NCI-H2227 (cell line): ENCODE measurements at regions not wholly inside any gene's neighbourhood (a gene's known extent, or its start where the extent isn't known, plus 50 kb on each side); places are given as distances from the start of the nearest gene placed in this dataset.

ENCODE experiments used
- DNase-seq: peaks from one replicate; lab custom pipeline; 2025; ENCODE audit not compliant: unreplicated experiment; lab: John Stamatoyannopoulos, UW

DNA sequence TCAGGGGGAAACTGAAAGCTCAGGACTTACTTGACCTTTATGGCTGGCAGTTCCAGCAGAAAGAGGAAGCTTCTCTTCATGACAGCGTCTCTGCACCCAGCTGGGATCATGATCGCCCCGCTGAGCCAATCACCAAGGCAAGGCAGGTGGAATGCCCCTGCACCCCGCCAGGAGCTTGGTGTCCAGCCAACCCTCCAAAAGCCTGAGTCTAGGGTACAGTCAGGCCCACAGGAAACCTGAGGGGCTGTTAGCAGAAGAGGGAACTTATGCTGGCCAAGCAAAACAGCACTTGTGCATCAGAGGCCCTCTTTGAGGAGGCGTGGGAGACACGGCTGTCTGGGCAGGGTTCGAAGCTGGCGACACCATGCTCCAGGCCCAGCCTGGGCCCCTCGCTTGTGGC is 188.3 kb upstream of the GMDS start:
- no peak for DNase-seq

DNA sequence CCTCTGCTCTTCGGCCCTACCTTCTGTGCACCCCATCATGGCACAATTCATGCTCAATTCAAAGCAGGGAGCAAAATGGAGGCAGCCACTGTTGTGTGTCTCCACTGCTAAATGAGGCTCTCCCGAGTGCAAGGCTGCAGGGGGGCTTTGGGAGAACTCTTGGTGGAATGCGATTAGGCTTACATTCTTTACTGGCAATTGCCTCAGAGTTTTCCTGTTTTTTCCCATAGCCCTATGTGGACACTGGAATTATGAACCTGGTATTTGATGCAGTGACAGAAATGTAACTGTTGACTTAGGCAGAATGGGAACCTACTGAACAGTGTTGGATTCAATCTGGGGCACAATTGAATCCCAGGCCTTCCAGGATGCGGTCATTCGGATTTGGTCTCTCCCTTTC is 187.9 kb upstream of the GMDS start:
- no peak for DNase-seq

DNA sequence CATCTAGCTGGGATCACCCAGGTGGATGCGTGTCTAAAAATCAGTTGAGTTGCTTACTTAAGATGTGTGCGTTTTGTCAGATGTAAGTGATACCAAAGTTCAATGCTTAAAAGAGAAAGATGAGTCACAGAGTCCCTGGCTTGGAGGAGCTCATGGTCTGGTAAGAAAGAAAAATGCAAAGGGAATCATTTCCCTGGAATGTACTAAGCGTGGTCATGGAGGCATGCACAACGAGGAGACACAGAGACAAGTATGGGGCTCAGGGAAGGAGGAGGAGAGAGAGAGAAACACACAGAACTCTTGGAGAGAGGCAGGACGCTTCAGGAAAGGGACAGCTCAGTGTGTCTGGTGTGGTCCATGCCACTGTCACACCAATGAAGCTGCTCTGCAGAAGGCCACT is 186.9 kb upstream of the GMDS start:
- DNase-seq = no peak

DNA sequence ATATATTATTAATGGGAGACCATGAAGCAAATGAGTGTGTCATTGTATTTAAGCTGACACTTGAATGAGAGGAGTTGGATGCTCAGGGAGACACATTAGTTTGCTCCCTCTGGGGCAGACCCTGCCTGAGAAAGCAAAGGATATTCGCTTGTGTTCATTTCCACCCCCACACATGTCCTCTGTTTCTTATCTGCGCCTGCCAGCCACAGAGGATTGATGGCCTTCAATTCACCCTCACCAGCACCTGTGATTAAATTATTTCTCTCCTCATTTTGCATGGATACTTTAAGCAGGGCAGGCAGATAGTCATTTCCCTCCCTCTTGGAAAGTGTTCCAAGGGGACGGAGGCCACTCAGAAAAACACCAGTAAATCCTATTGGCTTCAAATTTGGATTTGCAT is 185.2 kb upstream of the GMDS start:
- DNase-seq = no peak

DNA sequence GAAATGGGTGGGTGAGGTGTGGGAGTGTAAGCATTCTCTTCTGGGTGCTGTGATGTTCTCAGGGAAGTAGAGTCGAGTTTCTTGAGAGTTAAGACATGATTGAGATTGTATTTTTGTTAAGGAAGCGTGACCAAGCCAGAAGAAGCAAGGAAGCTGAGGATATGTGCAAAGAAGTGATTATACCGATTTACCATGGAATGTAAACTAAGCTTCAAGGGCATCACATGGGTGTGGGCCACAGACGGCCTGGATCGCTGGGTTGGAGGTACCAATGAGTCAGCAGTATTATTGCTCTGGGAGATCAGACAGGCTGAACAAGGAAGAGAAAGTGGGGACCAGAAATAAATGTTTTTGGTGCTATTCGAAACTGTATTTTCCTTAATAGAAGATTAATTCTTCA is 184.1 kb upstream of the GMDS start:
- DNase-seq = no peak

DNA sequence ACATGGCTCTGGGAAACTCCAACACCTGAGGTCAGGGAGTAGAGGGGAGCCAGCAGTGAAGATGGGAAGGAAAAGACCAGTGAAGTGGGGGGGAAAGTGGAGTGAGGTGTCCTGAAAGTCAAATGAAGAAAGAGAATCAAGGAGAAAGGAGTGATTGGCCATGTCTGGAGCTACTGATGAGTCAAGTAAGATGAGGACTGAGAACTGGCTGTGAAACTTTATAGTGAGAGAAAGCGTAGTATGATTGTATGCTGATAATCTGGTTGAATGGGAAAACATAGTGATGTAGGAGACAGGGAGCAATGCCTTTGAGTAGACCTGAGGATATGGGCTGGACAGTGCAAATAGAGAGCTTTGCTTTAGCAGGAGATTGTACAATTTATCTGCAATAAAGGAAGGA is 183.6 kb upstream of the GMDS start:
- DNase-seq = no peak

DNA sequence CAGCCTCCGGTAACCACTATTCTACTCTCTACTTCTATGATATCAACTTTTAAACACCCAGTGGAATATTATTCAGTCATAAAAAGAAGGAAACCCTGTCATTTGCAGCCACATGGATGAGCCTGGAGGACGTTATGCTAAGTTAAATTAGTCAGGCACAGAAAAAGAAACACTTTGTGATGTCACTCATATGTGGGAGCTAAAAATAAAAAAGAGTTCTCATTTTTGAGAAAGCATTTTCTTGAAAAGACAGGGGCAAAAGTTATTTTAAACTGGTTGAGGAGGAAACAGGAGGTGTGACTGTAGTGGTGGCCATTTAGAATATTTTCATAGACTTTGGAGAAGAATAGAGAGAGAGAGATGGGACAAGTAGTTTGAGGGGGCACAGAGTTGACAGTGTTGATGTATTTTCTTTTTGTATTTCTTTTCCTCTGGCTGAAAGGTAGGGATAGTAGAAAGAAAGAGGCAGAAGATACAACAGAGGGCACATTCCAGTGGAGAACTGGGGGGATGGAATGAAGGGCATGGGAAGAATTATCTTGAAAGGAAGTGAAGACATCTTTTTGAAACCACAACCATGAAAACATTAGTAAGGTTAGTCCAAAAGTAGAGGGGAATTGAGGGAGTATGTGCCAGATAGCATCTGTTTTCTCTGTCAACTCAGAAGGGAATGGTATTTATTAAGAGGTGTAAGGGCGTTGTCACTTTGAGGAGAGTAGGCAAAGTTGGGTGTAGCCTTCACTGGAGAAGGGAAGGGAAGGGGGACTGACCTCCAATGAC is 181.3 kb upstream of the GMDS start:
- DNase-seq = no peak

DNA sequence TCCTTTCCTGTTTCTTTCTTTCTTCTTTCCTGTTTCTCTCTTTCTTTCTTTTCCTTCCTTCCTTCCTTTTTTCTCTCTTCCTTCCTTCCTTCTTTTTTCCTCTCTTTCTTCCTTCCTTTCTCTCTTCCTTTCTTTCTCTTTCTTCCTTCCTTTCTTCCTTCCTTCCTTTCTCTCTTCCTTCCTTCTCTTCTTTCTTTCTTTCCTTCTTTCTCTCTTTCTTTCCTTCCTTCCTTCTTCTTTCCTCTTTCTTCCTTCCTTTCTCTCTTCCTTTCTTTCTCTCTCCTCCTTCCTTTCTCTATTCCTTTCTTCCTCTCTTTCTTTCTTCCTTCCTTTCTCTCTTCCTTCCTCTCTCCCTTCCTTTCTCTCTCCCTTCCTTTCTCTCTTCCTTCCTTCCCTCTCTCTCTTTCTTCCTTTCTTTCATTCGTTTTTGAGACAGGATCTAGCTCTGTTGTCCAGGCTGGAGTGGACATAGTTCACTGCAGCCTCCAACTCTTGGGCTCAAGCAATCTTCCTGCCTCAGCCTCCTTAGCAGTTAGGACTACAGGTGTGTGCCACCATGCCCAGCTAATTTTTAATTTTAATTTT is 170.8 kb upstream of the GMDS start:
- no peak for DNase-seq

DNA sequence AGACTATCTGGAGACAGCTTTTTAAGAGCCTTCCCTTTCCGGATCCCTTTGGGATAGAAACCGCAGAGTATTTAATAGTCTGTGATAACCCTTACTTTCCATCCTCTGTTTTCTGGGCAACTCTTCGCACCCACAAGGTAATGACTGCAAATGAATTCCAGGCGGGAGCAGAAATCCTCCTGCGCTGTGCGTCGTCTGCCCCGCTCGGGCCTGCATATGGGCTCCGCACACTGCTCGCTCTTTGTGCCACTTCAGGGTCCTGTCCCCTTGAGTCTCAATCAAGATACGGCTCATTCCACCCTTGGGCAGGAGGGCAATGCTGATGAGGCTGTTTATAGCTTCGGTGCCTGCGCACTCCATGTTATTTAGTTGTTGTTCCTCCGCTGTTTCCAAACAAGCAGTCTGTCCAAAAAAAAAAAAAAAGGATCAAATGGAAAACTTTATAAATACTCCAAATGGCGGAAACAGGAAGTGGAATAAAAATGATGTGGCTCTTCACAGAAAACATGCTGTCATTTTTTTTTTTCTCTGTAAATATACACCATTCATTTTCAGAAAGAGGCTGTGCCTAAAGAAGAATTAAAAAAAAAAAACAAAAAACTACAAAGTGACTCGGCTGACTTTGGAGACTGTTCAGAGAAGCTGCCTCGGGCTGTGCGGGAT is 169.6 kb upstream of the GMDS start:
- no peak for DNase-seq

DNA sequence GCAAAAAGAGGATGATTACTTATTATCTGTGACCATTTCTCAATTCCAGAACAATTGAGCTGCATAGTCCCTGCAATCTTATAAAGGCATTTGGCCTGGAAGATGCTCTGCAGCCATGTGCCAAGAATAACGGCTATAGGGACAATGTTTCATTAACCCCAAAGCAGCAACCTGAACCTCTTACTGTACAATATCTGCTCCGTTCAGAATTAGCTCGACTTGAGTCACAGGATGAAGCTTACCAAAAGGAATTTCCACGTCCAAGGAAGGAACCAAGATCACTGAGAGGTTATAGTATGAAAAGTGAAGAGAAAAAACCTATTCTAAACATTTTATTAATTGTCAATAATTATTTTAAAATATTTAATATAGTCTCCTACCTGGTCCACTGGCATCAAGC is 167.3 kb upstream of the GMDS start:
- DNase-seq = no peak

DNA sequence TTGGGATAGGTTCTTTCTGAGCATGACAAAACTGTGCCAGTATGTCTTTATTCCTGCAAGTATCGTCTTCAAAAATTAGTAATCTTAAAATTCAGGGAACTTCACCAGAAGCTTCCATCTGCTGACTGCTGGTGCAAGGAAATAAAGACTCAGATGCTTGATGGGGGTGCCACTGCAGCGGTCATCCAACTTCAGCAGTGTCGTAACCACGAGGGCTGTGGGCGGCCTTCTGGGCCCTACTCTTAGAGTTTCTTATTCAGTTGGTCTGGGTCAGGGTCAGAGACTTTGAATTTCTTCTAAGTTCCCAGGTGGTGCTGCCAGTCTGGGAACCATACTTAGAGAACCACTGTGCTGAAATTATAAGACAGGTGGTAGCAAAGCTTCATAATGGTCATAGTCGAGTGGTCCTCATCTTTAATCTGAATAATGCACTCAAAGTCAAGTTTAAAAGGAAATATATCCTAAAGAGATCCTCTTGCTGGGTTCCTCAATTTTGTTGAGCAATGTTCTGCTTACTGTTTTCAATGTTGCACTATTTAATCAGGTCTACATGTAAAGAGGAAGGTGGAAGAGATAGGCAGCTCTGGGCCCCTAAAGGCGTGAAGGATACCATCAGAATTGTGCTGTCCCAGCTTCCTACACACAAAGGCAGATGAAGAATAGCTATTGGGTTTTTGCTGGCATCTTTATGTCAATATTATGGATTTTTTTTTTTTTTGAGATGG is 165.4 kb upstream of the GMDS start:
- no peak for DNase-seq

DNA sequence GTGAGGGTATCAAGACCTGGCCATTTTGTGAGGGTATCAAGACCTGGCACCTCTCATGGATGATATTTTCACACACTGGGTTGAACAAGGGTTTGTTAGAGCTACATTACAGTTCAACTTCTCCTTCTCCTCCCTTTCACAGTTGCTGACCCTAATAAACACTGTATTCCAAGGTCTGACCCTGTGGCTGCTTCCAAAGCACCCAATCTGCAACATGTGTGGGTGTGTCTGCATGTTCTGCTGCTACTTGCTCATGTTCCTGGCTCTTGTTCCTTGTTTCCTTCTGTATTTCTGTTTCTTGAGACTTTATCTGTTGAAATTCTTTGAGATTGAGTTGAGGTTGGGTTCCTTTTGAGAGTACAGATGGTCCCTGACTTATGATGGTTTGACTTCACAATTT is 162.1 kb upstream of the GMDS start:
- no peak for DNase-seq

DNA sequence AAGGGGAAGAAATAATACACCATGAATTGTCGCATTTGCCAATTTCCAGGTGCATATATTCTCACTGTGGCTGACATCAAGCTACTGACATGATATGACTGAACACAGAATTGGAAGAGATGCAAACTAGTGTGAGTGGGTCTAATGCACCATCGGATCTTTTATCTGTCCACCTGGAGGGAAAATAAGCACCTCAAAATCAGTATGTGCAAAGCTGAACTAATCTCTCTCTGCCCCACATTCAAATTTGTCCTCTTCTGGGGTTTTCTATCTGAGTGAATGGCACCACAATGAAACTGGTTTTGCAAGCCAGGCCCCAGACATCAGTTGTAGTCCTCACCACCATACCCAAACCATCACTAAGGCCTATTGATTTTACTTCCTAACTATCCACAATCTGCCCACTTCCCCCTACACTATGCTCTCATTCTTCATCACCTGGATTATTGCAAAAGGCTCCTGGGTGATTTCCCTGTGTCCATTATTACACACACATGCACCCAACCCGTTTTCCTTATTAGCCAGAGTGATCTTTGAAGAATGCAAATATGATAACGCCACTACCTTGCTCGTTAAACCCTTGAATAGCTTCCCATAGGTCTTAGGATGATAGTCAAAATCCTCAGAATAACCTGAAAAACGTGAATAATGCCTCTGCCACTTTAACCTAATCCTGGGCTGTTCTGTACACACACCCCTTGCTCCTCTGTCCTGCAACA is 159.0 kb upstream of the GMDS start:
- no peak for DNase-seq

DNA sequence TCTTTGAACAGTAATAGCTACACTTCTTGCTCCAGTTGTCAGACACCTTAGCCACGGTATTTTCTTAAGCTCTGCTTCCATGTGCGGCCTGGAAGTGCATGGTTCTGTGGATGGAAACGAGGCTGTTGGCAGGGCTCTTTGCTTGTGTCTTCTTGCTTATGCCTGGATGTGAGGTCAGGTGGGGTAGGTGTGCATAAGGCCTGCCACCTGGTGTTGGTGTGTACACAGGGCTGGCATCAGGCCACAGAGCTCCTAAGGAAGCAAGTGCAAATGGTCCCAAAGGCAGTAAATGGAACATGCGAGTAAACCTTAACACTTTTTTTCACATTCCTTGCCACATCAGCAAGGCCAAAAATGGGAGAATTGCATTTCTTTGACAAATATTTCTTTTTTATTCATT is 158.1 kb upstream of the GMDS start:
- no peak for DNase-seq

DNA sequence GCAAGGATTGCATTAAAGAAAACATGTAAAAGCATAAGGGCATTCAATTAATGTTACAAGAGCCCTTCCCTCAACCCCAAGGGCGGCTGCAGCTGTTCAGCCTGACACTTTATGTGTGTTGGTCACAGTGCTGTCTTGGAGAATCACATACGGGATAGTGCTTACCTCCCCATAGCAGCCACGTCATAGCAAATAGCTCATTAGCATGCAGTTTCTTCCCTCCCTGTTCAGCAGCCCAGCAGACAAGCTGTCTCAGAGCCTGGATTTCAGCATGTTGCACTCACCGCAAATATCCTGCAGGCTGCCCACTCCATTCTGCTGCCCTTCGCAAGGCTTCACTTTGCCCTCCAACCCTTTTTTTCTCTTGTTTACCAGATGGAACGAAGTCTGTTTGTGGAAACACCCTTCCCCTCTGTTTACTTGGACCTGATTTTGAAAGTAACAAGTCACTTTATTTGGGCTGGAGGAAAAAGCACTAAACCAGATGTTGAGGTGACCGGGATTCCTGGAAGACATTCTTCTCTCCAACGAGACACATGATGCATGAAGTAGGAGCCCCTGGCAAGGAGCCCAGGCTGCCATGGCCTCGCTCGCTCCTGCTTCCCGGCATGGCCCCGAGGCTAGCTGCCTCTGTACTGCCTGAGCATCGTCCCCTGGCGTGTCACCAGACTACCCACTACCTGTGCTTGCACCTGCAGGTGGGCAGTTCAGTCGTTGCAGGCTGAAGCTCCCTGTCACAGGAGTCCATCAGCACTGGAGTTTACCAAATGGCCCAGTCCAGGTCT is 151.6 kb upstream of the GMDS start:
- DNase-seq = no peak

DNA sequence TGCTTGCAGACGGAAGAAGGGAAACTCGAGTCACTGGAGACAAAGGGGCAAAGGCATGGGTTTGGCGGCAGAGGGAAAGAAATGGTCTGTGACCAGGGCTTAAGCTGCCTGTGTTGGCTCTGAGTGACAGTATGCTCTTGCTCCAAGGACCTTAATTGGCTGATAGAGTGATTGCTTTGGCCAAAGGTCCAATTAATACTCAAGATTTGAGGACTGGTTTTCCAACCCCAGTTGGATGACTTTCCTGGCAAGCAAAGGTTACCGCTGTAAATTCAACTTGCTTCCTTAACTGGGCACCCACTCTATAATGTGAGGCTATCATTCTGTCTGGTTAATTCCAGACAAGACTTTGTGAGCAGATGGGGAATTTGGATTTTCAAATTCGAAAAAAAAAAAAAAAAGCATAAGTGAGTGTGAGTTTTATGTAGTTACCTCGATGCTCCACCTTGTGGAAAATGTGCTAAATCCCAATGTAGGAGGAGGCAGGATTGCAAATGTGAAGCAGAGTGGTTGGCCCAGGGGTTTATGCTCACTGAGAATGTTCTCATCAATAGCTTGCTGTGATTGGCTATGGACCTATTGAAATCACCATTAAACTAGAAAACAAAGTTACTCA is 150.7 kb upstream of the GMDS start:
- DNase-seq = no peak

DNA sequence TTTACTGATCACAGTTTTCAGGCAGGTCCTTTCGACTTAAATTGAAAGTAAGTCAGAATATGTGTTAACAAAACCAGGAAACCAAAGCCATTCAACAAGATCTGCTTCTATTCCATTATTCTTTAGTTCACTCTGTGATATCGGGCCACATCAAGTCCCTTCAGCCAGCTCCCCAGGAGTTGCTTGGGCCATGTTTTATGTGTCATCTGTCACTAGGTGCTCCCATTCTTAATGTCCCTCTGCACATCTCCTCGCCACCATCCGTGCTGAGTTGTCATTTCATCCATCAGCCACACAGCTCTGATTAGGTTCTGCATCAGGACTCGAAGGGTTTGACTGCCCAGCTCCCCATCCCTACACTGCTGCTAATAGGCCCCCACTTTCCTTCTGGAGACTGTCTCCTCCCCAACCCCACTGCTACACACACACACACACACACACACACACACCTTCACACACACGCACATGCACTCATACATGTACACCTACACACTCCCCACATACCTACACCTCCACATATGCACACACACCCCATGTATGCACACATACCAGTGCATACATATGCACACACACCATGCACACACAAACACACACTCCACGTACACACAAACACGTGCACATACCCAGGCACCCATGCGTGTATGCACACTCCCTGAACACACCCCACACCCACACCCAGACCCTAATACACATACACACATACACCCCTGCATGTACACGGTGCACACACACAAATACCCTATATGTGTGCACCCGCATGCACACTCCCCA is 143.3 kb upstream of the GMDS start:
- no peak for DNase-seq

DNA sequence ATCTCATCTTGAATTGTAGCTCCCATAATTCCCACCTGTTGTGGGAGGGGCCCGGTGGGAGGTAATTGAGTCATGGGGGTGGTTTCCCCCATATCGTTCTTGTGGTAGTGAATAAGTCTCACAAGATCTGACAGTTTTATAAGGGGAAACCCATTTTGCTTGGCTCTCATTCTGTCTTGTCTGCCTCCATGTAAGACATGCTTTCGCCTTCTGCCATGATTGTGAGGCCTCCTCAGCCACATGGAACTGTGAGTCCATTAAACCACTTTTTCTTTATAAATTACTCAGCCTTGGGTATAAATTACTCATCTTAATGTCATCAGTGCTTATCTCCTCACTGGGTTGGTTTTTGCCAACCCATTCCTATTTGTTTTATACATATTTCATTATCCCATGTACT is 142.0 kb upstream of the GMDS start:
- no peak for DNase-seq

DNA sequence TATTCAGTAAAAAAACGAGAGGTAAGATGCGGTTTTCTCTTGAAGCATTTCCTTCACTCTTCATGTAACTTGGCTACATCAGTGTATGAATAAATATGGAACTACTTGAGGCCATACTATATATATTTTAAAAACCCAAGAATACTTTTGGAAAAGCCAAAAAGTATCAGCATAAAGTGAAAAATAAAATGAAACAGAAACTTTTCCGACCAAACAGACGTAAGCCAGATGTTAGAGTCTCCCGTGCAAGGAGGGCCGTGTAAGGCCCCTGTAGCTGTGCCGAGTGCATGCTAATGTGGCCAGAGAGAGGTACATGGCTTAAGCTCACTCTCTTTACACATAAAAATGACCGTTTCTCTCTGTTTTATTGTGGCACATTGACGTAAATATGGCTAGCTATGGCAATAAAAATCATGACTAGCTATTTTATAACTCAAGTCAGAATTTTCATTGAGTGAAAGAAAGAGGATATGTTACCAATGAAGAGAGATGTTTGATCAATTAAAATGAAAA is 140.1 kb upstream of the GMDS start:
- DNase-seq = no peak
